A673 (cell line): ENCODE measurements at regions not wholly inside any gene's neighbourhood (a gene's known extent, or its start where the extent isn't known, plus 50 kb on each side); places are given as distances from the start of the nearest gene placed in this dataset.

Source experiments
- CTCF ChIP-seq: fragments of 300-800, 200-600 bp; sonication (generic); conservative IDR thresholded peaks from 2 replicates; pipeline ENCODE4 v1.5.1; 2017; ENCODE audit warnings: low read depth, mild to moderate bottlenecking, antibody characterized with exemption, low read length, moderate library complexity, mixed read lengths
- EZH2 ChIP-seq: fragments of 200-600 bp; sonication (generic); IDR thresholded peaks from 2 replicates; pipeline ENCODE4 v1.6.1; 2017; ENCODE audit warnings: borderline replicate concordance, low read depth, mild to moderate bottlenecking, mixed read lengths, antibody characterized with exemption, low read length; ENCODE audit not compliant: poor library complexity, severe bottlenecking

GRCh38 chr11:101226617-101227016, 97.0 kb upstream of the PGR start:
- TF ChIP-seq EZH2 (no peak), CTCF (no peak)
